ENCODE measurements at regions not wholly inside any gene's neighbourhood (a gene's known extent, or its start where the extent isn't known, plus 50 kb on each side); places are given as distances from the start of the nearest gene placed in this dataset.
"Not testable (repeated sequence)": the region's sequence is repeated elsewhere in the genome, so short reads cannot be mapped to it uniquely, and the experiment has no call there.

DNA sequence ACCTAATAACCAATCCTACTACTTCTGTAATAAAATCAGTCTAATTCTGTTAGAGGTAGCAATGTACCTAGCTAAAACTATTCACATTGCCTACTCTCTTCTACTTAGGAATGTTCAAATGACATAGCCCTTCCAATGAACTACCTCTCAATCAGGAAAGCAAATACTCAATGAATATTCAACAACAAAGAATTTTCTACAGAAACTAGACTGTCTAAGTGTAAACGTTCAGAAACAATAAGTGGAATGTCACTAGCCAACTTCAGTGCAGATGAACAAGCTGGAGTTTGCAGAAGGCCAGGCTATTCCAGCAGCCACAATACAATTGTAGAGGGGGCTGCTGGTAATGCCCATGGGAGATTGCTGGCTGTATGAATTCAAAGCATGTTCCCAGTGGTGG lies 743.2 kb upstream of the CDH10 start:
- DNase-seq, result no peak

DNA sequence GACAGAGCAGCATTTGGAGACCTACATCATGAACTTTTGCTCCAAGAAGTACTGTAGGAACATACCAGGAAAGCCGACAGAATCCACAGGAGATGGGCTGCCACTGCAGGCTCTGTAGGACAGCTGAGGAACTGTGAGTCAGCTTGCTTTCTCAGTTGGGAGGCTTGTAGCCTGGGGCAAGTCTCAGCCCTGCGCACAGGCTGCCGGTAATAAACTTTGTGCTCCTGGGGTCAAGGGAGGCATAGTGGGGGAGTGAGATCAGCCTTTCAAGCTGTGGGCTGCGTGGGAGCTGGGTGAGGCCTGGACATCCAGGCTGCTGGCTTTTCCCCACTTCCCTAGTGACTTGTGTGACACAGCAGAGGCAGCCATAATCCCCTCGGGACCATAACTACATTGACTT lies 718.0 kb upstream of the CDH10 start:
- DNase-seq, result no peak

DNA sequence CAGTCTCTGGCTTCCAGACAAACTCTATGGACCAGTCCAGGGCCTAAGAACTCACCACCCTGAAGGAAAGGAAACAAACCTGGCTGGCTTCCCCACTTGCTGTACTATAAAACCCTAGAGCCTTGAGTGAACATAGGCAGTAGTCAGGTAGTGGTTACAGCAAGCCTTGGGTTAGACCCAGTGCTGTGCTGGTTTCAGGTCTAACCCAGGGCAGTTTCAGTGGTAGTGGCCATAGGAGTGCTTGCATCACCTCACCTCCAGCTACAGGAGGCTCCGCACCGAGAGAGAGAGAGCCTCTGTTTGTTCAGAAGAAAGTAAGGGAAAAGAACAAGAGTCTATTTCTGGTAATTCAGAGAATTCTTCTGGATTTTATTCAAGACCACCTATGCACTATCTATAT lies 714.1 kb upstream of the CDH10 start:
- DNase-seq, result no peak

DNA sequence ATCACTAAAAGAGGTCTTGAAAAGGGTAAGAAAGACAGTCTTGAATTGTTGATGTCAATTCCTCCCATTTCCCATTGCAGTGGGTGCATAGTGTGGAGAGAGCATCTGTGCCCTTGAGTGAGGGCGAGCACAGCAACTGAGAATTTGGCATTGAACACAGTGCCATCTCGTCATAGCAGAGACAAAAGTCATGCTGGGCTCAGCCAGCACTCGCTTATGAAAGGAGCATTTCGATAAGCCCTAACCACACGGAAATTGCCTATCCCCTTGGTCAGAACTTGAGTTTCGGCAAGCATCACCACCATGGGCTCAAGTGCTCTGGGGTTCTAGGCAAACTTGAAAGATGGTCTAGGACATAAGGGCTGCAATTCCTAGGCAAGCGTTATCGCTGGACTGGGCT lies 712.8 kb upstream of the CDH10 start:
- DNase-seq, result no peak

DNA sequence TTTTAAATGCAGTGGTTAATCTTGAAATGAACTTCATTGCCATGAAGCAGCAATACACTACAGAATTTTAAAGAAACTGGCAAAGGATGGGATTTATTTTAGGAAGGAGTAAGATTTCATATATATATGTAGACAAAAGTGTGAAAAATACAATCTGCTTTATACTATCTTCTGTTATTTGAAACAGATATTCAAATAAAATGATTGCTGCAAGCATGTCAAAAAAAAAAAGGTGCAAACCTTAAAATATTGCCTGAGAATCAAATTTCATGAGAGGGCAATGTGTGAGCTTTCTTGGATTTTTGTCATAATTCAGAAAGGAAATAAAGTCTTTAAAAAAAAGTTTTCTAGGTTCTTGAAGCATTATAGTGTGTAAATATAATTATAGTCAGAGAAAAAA lies 705.0 kb upstream of the CDH10 start:
- no peak for DNase-seq

DNA sequence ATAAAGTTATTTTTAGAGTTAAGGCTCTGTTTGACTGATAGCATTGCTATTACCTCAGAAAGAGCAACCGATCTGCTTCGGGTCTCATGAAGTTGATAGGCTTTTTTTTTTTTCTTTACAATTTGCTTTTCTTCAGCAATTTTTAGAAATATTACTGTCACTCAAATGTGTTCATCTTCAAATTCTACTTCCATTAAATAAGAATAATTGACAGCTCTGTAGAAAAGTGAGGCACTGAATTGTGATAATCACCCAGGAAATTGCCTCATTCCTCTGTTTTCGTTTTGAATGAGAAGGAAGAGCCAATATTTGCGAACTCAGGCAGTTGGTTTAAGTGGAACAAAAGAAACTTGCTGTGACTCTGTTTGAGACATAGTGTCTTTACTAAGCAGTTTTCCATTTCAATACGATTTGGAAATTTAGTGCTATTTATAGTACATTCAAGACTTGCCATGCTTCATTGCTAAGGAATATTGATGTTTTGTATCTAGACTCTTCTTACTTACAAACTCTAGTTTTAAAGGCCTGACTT lies 700.5 kb upstream of the CDH10 start:
- DNase-seq, result no peak

DNA sequence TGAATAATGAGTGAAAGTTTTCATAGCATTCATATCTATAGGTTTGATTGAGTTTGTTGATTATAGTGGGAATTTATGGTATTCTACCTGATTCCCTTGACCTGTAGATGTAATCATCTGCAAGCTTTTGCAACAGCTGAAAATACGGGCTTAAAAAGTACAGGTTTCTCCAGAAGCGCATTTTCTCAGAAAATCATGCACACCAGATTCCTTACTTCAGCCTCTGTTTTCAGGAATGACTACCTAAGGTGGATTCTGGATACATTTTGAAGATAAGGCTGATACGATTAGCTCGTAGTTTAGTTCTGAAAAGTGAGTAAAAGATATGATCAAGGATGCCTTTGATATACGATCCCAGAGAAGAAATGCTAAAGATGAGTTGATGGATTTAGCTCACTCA lies 694.8 kb upstream of the CDH10 start:
- no peak for DNase-seq

DNA sequence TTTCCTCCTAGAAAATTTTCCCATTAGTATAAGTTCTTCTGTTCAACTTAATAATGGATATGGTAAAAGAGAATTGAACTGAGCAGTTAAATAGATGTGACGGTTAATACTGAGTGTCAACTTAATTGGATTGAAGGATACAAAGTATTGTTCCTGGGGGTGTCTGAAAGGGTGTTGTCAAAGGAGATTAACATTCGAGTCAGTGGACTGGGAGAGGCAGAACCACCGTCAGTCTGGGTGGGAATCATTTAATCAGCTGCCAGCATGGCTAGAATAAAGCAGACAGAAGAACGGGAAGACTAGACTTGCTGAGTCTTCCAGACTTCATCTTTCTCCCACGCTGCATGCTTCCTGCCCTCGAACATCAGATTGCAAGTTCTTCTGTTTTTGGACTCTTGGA lies 689.6 kb upstream of the CDH10 start:
- no peak for DNase-seq

DNA sequence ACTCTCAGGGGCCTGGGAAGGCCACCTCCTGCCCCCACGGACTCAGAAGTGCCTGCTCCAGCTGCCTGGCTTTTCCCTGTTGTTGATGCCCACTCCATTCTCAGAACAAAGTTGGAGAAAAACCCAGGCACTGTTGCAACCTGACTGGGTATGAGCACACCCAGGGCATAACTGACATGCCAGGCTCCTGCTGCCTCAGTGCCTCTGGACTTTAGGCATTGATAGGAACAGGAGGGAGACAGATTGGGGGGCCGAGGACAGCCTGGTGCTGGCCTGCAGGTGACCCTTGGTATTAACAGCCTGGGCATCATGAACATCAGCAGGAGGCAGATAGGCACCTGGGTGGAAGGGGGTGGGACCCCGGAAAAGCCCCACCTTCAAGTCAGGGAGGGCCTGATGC lies 685.9 kb upstream of the CDH10 start:
- DNase-seq, result no peak

DNA sequence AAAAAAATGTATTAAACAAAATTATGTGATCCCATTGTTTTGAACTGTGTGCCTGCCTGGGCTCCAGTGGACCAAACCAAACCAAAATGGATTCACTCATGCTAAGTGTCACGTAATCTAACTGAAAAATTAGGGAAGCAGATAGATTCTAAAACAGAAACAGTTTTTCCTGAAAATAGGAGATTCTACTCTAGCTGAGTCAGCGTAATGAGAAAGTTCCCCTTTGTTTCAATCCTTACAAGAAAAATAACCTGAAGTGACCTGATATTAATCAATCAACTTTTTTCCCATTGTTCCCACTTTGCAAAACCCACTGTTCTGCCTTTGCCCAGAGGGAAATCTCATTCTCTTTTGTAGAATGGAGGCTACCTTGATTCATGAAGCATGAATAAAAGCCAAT lies 682.4 kb upstream of the CDH10 start:
- no peak for DNase-seq

DNA sequence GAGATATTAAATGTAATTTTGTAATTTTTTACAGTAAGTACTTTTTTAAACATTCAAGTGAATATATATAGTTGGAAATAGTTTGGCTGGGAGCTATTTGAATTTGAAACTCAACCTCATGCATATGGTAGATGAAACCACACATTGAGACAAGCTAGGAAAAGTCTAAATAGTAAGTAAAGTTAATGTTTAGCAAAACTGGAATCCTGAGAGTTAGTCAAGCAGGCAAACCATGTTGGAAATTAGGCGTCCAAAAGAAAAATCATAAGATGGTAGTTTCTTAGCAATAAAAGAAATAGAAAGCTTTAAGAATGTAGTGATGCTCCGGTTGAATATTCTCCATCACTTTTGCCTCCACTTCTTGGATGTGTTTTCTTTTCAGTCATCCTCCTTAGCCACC lies 657.1 kb upstream of the CDH10 start:
- no peak for DNase-seq

DNA sequence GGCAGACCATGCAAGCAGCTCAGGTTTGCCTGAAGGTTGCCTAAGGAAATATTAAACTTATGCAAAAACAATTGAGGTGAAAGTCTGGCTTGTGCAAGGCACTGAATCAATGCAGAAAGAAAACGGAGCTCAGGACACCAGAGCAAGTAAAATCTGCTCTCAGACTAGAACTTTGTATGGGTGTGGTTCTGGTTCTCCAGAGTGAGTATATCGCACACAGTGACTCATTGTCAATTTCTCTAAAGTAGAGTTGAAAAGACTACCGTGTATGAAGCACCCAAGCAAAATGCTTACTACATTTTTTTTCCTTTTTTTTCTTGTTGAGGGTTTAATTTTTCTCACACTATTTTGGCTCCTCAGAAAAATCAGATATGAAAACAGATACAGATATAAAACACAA lies 650.3 kb upstream of the CDH10 start:
- no peak for DNase-seq

DNA sequence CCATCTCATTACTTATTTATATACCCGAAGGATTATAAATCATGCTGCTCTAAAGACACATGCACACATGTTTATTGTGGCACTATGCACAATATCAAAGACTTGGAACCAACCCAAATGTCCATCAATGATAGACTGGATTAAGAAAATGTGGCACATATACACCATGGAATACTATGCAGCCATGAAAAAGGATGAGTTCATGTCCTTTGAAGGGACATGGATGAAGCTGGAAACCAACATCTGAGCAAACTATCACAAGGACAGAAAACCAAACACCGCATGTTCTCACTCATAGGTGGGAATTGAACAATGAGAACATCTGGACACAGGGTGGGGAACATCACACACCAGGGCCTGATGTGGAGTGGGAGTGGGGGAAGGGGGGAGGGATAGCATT lies 645.0 kb upstream of the CDH10 start:
- not testable (repeated sequence) for DNase-seq

DNA sequence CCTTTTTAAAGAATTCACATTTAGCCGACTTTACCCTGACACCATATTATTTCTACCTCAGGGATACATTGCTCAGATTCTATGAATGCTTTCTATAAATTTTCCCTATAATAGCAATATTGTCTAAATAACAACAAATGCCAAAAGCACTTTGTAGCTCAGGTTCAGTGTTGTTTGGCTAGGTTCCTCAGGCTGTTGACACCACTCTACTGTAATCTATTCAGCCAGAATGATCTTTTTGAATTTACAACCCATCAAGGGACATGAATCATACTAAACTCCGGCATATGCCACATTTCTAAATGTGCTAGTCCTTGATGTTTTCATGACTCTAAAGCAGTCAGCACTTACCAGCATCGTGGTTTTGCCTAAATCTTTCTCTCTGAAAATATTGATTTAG lies 641.5 kb upstream of the CDH10 start:
- DNase-seq, result no peak

DNA sequence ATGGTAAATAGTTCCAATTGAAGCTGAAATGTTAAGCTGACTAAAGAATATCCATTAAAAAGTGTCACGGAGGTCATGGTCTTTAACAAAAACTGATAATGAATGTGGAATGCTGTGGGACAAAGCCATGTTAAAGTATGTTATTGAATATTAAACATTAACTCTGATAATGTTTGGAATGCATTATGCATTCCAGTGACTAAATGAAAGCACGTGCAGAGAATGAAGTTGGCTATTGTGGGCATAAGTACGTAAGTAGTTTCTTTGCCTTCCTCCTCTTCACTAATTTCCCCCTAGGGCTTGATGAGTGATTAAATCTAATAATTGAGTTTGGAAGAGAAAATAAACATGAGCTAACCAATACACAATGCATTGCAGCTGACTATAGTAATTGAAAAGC lies 640.4 kb upstream of the CDH10 start:
- no peak for DNase-seq

DNA sequence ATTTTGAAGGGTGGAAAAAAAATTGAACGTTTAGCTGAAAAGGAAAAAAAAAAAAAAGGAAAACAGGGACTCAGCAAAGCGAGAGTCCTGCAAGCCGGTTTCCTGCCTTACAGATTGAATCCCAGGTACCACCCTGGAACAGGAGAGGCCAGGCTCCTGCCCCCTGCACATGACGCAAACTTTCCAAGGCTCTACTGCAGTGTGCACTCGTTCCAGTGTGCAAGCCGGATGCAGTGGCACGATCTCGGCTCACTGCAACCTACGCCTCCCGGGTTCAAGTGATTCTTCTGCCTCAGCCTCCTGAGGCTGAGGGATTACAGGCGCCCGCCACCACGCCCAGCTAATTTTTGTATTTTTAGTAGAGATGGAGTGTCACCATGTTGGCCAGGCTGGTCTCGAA lies 618.7 kb upstream of the CDH10 start:
- not testable (repeated sequence) for DNase-seq

DNA sequence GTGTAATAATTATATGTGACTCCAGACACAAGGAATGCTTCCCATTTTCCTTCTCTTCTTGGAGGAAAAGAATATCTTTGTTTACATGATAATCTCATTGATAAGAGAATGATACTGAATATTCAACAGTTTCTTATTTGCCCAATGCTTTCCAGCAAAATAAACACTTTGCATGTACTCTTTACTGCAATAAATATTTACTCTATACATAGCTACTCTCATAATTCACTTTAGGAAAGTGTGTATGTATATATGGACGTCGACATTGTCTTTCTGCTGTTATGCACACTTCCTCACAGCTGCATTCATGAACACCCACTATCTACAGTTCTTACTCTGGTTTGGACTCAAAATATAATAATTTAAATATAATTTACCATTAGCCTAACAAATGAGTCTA lies 617.4 kb upstream of the CDH10 start:
- DNase-seq, result no peak

DNA sequence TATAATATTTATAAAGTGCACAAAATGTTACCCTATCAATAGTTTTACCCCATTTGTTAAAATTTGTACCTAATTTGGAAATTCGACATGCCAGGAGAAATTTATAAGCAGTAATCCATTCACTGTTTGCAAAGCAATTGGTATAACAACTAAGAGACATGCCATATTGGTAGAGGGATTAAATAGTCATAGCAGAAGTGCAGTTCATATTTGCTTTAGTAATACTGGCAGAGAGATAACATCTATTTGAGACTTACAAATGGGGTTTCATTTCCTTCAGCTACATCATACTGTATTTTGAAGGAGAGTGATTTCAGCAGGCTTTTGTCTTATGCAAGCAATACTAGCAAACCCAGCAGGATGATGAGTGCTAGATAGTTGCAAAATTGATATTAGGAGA lies 610.4 kb upstream of the CDH10 start:
- DNase-seq, result peak; percentile 98

DNA sequence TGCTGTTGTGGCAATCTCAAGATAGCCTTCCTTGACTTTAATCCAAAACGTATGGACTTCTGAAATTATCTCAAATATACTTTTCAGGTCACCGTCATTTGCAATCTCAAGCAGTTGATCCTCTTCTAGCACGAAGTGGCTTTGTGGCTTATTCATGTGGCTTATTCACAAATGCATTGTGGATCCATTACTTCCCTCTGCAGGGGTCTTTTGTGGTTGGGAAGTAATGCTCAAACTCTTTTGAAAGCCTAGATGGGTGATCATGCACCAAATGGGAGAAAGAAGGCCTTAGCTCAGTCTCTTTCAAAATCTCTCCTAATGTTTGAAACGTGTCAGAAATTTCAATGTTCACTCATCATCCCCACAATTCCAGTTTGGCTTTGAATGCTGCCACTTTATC lies 597.2 kb upstream of the CDH10 start:
- no peak for DNase-seq

DNA sequence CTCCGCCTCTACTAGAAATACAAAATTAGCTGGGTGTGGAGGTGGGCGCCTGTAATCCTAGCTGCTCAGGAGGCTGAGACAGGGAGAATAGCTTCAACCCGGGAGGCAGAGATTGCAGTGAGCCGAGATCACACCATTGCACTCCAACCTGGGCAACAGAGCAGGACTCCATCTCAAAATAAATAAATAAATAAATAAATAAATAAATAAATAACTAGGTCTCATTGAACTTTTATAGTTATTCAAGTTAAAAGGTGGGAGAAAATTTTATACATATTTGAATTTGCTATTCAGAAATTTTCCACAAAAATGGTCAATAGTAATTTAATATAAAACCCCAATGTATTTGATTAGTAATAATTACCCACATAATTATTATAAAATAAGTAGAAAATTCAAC lies 593.9 kb upstream of the CDH10 start:
- DNase-seq, result not testable (repeated sequence)

DNA sequence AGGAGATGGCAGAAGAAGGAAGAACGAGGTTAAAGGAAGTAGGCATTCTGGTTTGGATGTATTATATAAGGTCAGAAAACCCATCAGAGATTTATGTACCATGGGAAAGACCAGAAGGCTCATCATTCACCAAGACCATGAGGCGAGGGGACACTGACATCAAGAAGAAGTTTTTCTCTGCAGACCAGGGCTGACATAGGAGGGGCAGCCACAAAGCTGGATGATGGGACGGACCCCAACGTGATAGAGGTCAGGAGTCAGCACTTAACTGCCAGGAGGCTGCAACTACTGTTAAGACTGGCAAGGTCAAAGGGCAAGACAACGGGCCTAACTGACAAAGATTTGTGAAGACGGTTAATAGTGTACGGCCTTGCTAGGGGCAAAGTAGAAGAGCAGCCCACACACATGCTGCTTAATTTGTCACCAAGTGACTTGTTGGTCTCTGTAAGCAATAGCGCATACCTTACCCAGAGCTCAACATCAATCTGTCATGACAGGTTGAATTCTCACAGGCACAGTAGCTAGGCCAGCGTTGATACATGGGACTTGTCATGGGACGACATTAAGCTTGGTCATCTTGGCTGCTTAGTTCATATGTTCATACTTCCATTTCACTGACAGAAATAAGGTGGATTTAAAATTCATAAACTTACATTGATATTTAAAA lies 579.7 kb upstream of the CDH10 start:
- DNase-seq, result no peak

DNA sequence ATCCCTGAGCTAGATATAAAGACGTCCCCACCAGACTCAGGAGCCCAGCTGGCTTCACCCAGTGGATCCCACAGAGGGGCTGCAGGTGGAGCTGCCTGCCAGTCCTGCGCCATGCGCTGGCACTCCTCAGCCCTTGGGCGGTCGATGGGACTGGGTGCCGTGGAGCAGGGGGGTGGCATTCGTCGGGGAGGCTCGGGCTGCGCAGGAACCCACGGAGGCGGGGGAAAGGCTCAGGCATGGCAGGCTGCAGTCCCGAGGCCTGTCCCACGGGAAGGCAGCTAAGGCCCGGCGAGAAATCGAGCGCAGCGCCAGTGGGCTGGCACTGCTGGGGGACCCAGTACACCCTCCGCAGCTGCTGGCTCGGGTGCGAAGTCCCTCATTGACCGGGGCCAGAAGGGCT lies 555.1 kb upstream of the CDH10 start:
- not testable (repeated sequence) for DNase-seq

DNA sequence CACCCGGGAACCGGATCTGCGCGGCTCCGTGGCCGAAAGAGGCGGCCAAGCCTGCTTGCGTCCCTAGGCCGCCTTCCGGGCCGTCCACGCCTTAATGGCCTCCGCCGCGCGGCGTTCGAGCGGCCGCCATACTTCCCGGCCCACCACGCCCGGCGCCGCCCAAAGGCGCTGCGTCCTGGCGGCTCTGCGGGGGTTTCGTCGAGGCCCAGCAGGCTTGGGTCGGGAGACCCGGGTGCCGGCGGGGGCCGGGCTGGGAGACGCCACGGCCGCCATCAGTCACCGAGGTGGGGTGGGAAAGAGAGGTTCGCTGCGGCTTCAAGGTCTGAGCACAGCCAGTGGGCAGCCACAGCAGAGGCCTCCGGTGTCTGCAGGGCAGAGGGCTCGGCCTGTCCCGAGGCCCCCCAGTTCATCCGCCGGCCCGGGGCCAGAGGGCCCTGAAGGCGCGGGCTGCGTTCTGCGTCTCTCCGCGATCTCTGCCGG lies 545.8 kb upstream of the CDH10 start:
- no peak for DNase-seq

DNA sequence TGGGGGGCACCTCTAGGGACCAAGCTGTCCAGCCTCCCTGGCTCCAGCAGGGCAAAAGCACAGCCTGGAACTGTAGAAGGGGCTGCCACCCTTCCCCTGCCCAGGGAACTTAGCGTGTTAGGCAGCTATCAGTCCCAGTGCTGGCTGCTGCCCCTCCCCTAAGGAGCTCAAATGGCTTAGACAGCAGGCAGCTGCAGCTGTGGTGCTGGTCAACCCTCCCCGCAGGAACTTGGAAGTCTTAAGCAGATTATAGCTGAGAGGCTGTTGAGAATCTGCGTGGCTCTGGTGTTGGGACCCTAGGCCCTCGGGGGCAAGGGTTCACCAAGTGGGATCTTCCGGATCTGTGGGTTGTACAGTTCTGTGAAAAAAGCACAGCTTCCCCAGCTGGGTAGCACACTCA lies 536.5 kb upstream of the CDH10 start:
- DNase-seq, result no peak

DNA sequence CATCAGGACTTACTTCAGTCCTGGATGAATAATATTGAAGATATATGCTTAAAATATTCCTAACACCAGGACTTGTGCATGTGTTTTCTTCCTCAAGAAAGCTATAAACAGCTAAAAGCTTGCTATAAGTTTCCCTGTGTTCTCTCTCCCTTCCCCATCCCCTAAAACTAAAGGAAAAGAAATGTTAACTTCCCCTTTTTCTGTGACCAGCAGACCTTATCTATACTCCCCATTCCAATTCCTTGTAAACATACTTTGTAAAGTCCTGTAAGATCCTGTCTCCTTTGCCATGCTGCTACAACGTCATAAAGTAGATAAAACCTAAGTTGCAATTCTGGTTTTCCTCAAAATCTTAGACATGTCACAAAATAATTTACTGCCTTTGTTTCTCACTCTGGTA lies 517.8 kb upstream of the CDH10 start:
- not testable (repeated sequence) for DNase-seq

Data from SHP77 treated with DMSO at 0.1 percent for 48 hours (cell line).